HG03025 (cell line): ENCODE measurements at regions not wholly inside any gene's neighbourhood (a gene's known extent, or its start where the extent isn't known, plus 50 kb on each side); places are given as distances from the start of the nearest gene placed in this dataset.

Experiments
- ATAC-seq: cut with Tn5 transposase; IDR thresholded peaks from one replicate; pipeline ENCODE4 v1.9.1; 2021; ENCODE audit warnings: mild to moderate bottlenecking, moderate library complexity; ENCODE audit not compliant: unreplicated experiment, low FRiP score

- no peak for ATAC-seq
Observed at GRCh38 chr2:81786811-81787210, 1482.3 kb upstream of the LRRTM1 start.

GRCh38 chr2:81767187-81767912 is 1462.8 kb upstream of the LRRTM1 start:
- ATAC-seq: no peak

GRCh38 chr2:81747481-81748070 is 1443.0 kb upstream of the LRRTM1 start:
- no peak for ATAC-seq

GRCh38 chr2:81739966-81740365 is 1435.4 kb upstream of the LRRTM1 start:
- ATAC-seq: no peak

DNA sequence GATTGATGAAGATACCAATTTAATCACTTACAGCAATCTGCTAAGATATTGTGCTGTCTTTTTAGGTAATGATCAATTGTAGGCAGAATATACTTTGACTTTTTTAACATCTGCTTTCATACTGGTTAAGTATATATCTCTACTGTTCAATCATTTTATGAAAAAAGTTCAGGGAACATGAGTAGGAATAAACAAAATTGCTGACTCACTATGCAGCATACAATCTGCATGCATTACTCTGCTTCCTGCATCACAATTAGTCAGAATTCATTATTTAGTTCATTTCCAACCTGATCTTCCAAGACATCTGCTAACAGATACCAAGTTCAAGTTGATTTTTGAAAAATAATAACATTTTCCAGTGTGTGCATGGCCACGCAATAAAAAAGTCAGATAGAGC is 1430.4 kb upstream of the LRRTM1 start:
- ATAC-seq: no peak

DNA sequence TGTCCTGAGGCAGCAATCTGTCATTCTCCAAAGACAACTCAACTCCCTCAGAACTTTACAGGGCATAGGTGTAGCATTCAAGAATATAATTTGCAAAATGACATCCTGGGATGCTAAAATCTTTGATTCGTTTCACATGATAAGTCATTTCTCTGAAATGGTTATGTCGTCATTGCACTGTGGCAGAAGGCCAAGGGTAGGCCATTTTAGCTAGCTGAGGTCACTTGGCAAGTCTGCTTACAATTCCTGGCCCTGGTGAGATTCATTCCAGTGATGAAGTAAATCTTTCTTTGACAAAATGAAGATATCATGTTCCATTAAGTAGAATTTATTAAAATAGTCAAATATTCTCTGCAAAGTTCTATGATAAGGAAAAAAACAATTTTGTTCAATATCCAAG is 1410.3 kb upstream of the LRRTM1 start:
- ATAC-seq: no peak

GRCh38 chr2:81706856-81707255 is 1402.3 kb upstream of the LRRTM1 start:
- no peak for ATAC-seq

DNA sequence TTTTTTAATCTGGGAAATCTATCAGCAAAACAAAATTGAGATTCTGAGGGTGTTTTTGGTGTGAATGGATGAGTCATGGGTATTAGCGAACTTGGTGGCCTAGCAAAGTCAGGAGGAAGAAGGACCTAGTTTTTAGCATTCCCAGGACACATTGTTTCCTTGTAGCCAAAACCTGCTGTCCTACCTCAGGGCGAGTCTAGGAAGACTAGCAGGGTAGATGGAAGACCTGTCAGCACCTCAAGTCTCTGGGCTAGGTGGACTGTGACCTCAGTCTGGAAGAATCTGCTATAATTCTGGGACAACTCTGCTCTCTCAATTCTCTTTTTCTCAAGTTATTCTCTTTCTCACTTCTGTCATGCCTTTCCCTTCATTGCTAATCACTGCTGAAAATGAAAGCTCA is 1399.3 kb upstream of the LRRTM1 start:
- no peak for ATAC-seq

- ATAC-seq: no peak
Observed at GRCh38 chr2:81692566-81692965, 1388.0 kb upstream of the LRRTM1 start.

- ATAC-seq: no peak
Observed at GRCh38 chr2:81675641-81676040, 1371.1 kb upstream of the LRRTM1 start.

DNA sequence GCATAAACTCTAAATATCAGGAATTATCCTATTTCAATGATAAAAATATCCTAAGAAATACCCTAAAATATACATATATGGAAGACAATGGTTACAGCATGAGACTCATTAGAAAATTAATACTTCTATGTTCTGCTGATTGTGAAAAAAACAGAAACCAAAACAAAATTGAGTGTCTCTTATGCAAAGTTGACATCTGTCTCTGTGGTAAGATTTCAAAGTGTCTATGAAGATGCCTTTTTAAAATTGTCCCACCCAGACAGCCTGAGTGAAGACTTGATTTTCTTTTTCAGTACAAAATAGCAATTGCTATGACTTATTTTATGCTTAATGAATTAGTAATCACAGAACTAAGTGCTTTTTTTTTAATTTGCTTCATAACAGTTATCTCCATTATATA is 1368.4 kb upstream of the LRRTM1 start:
- ATAC-seq: no peak

DNA sequence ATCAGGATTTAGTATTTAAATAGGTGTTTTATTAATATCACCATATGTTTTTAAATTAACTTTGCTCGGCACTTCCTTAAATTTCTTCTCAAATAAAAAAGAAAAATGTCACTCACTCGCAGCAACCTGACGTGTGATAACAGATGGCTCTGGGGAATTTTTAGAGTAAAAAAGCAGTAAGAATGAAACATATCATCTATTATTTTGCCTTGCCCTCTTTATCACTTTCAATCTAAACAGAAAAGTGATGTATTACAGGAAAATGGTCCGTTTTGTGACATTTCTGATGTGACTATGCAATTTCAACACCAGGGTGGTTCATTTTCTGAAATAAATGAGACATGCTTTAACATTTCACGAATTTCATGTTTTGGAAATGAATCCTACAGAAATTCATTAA is 1368.0 kb upstream of the LRRTM1 start:
- ATAC-seq: no peak

DNA sequence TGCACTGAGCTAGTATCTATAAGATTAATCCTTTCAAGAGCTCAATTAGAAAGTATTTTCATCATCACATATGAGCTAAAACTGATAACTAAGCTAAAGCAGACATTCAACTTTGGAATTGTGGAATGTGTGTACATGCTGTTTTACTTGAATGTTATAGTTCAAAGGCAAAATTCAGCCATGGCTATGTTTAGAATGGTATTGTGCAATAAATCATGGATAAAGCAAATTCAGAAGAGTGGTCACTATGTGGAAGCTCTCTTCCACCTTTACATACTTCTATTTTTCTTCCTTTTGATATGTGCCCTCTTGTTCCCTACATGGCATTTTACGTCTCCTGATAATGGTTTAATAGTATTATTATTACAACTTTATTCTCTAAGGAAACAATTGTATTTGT is 1366.3 kb upstream of the LRRTM1 start:
- no peak for ATAC-seq

- ATAC-seq: no peak
Observed at GRCh38 chr2:81661081-81661480, 1356.5 kb upstream of the LRRTM1 start.

GRCh38 chr2:81658227-81658626 is 1353.7 kb upstream of the LRRTM1 start:
- no peak for ATAC-seq

GRCh38 chr2:81650048-81650971 is 1345.8 kb upstream of the LRRTM1 start:
- no peak for ATAC-seq

GRCh38 chr2:81648806-81649205 is 1344.3 kb upstream of the LRRTM1 start:
- ATAC-seq: no peak

DNA sequence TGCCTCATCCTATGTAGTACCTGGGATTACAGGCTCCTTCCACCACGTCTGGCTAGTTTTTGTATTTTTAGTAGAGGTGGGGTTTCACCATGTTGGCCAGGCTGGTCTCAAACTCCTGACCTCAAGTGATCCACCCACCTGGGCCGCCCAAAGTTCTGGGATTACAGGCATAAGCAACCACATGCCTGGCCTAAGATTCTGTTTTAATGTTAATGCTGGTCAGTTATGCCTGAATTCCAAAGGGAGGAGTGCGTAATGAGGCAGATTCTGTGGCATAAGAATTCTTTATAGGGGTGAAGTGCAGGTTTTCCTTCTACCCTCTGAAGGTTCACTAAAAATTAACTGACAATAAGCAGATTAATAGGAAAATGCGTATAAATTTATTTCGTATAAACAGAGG is 1343.8 kb upstream of the LRRTM1 start:
- ATAC-seq: no peak

DNA sequence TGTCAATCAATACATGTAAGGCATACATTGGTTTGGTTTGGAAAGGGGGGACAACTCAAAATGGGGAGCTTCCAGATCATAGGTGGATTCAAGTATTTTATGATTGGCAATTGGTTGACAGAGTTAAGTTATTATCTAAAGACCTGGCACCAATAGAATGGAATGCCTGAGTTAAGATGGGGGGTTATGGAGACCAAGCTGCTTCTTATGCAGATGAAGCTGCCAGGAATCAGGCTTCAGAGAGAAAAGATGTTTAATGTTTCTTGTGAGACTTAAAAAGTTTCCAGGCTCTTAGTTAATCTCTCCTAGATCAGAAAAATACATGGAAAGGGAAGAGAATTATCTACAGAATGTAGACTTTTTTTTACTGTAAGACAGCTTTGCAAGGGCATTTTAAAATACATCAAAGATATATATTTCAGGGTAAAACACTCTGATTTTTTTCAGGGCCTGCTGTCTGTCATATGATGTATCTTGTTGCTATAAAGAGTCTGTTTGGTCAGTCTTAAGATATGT is 1343.2 kb upstream of the LRRTM1 start:
- no peak for ATAC-seq

DNA sequence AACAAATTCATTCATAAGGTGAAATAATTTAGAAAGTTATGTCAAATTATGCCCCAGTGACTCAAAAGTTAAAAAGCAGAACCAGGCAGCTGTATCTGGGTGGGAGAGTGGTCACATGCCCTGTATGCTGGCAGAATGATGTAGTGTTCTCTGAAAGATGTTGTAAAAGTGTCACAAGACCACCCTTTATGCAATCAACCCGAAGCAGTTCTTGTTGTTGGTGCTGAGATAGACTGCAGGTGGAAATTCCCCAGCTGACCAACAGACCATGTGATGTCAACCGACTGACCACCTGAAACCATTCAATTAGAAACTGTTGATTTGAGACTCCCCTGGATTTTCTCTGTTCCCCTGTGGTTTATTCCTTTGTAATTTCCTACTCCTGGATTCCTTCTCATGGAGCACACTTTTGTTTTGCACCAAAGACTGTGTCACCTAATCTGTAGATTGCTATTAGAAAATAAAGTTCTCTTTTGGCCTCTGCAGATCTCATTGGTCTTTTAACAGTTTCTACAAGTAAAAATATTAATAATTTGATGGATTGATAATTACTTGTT is 1341.3 kb upstream of the LRRTM1 start:
- ATAC-seq: no peak

DNA sequence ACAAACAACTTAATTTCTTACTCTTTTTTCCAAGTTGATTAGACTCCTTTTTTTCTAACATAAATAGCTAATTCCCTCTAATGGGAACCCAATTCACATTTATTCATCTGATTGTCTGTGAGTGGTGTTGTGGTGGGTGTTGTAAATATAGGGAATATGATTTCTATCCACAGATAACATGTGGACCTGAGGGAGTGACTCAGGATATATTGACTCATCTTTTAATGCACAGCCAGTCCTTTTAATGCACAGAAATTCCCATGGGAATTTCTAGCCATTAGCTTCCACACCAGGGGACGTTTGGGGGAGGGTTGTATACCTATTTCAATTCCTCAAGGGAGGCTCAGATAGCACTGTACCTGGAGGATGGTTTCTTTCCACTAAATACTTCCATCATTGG is 1339.6 kb upstream of the LRRTM1 start:
- ATAC-seq: no peak
